HCT116 (cell line): ENCODE measurements at regions not wholly inside any gene's neighbourhood (a gene's known extent, or its start where the extent isn't known, plus 50 kb on each side); places are given as distances from the start of the nearest gene placed in this dataset.

Experiments
- ATAC-seq: fragments of 200-7000 bp; cut with Tn5 transposase; 2 replicates; pipeline ENCODE4 v1.9.1; 2020; ENCODE audit warnings: mild to moderate bottlenecking, moderate library complexity
- BruUV-seq: library from RNA; stranded (reverse); fragments of 400-500 nt; replicated peaks from 2 replicates; lab custom pipeline; 2021; lab: Mats Ljungman, UMichigan
- CTCF ChIA-PET: fragments of 300-600 bp; sonication (Branson Sonifier 250); formaldehyde crosslinking; loops from one replicate; lab custom pipeline; 2021; ENCODE audit warnings: antibody characterized with exemption; lab: Charles Lee
- POLR2A ChIA-PET: fragments of 300-600, 350-600 bp; sonication (Branson Sonifier 250); formaldehyde crosslinking; loops from one replicate; lab custom pipeline; 2021; ENCODE audit warnings: antibody characterized with exemption; lab: Charles Lee
- RAD21 ChIA-PET, 2 experiments: fragments of 300-600 bp; sonication (Branson Sonifier 250); formaldehyde crosslinking; loops; one replicate each; lab custom pipeline; 2023; ENCODE audit warnings: low total read pairs in 2 of 2; ENCODE audit not compliant: uncharacterized antibody in 2 of 2, unreplicated experiment in 2 of 2, low non-redundant PET in 1 of 2; lab: Charles Lee
- DNase-seq: peaks from one replicate; pipeline ENCODE4 v3.0.0-alpha.2; 2010; ENCODE audit warnings: low read depth, low spot score
- H2AFZ ChIP-seq: fragments of 200-600 bp; shearing (Covaris generic), sonication (generic); 2 replicates; pipeline ENCODE4 v1.6.1; 2017; ENCODE audit warnings: low read depth, mixed run types, mixed read lengths, antibody characterized with exemption, low read length; ENCODE audit not compliant: poor library complexity, severe bottlenecking
- H3K27ac ChIP-seq: 2 replicates; pipeline ENCODE4 v1.5.1; 2012; ENCODE audit warnings: low read depth, low read length
- H3K27me3 ChIP-seq: fragments of 200-600 bp; sonication (generic); 2 replicates; pipeline ENCODE4 v1.6.1; 2016; ENCODE audit warnings: mixed run types, low read length, mixed read lengths; ENCODE audit not compliant: insufficient read depth
- H3K36me3 ChIP-seq, 2 experiments: fragments of 200-500 bp in 1 of 2; fragments of 200-600 bp in 1 of 2; sonication (Bioruptor generic) in 1 of 2; sonication (generic) in 1 of 2; 2 replicates each; pipeline versions ENCODE4 v1.5.1 to v1.6.1; 2014 to 2016; ENCODE audit warnings: low read length in 2 of 2, inconsistent platforms in 1 of 2, mixed read lengths in 1 of 2, mixed run types in 1 of 2; ENCODE audit not compliant: insufficient read depth in 2 of 2, control insufficient read depth in 1 of 2
- H3K4me1 ChIP-seq, 2 experiments: fragments of 200-600 bp in 1 of 2; sonication (generic) in 1 of 2; 2 replicates each; pipeline versions ENCODE4 v1.5.1 to v1.6.1; 2012 to 2017; ENCODE audit warnings: low read length in 2 of 2, inconsistent platforms in 1 of 2, mild to moderate bottlenecking in 1 of 2, mixed read lengths in 1 of 2, mixed run types in 1 of 2, moderate library complexity in 1 of 2; ENCODE audit not compliant: insufficient read depth in 2 of 2, control insufficient read depth in 1 of 2
- H3K4me2 ChIP-seq: fragments of 200-600 bp; sonication (generic); 2 replicates; pipeline ENCODE4 v1.6.1; 2017; ENCODE audit warnings: mixed run types, low read length, mixed read lengths
- H3K4me3 ChIP-seq, 2 experiments: fragments of 200-600 bp in 1 of 2; sonication (generic) in 1 of 2; replicated peaks in 1 of 2; 2 replicates each; pipeline ENCODE4 v1.5.1; 2011 to 2016; ENCODE audit warnings: low read length in 2 of 2, control low read depth in 1 of 2, low read depth in 1 of 2, mild to moderate bottlenecking in 1 of 2, mixed read lengths in 1 of 2, mixed run types in 1 of 2
- H3K79me2 ChIP-seq: fragments of 200-600 bp; sonication (generic); 2 replicates; pipeline ENCODE4 v1.6.1; 2017; ENCODE audit warnings: mild to moderate bottlenecking, mixed run types, low read length, moderate library complexity, mixed read lengths; ENCODE audit not compliant: insufficient read depth
- H3K9ac ChIP-seq: fragments of 200-600 bp; sonication (generic); 2 replicates; pipeline ENCODE4 v1.6.1; 2016; ENCODE audit warnings: low read length, mixed read lengths
- H3K9me2 ChIP-seq: fragments of 200-600 bp; sonication (generic), shearing (Covaris generic); 2 replicates; pipeline ENCODE4 v1.6.1; 2017; ENCODE audit warnings: mixed run types, mild to moderate bottlenecking, moderate library complexity; ENCODE audit not compliant: insufficient read depth
- H3K9me3 ChIP-seq, 2 experiments: fragments of 200-500 bp in 1 of 2; fragments of 200-600 bp in 1 of 2; sonication (Bioruptor generic) in 1 of 2; sonication (generic) in 1 of 2; 2 replicates each; pipeline ENCODE4 v1.6.1; 2014 to 2017; ENCODE audit warnings: low read length in 2 of 2, mixed read lengths in 2 of 2, inconsistent platforms in 1 of 2, low read depth in 1 of 2, mild to moderate bottlenecking in 1 of 2, mixed run types in 1 of 2, moderate library complexity in 1 of 2; ENCODE audit not compliant: control insufficient read depth in 1 of 2, insufficient read depth in 1 of 2
- H4K20me1 ChIP-seq: fragments of 200-600 bp; sonication (generic), shearing (Covaris generic); 2 replicates; pipeline ENCODE4 v1.6.1; 2017; ENCODE audit warnings: mixed run types, mild to moderate bottlenecking, moderate library complexity; ENCODE audit not compliant: insufficient read depth
- ATF3 ChIP-seq: IDR thresholded peaks from 2 replicates; pipeline ENCODE4 v1.6.1; 2012
- CEBPB ChIP-seq: IDR thresholded peaks from 2 replicates; pipeline ENCODE4 v1.6.1; 2012; ENCODE audit warnings: low read depth
- ELF1 ChIP-seq: IDR thresholded peaks from 2 replicates; pipeline ENCODE4 v1.6.1; 2012; ENCODE audit warnings: low read depth, borderline replicate concordance
- EZH2 ChIP-seq: fragments of 200-600 bp; sonication (generic); IDR thresholded peaks from 2 replicates; pipeline ENCODE4 v1.6.1; 2017; ENCODE audit warnings: antibody characterized with exemption, mixed run types
- EZH2phosphoT487 ChIP-seq: fragments of 200-600 bp; IDR thresholded peaks from 2 replicates; pipeline ENCODE4 v1.6.1; 2018; ENCODE audit warnings: antibody characterized with exemption, borderline replicate concordance
- RAD21 ChIP-seq: IDR thresholded peaks from 2 replicates; pipeline ENCODE4 v1.6.1; 2012; ENCODE audit warnings: low read depth, mild to moderate bottlenecking
- SIN3A ChIP-seq: IDR thresholded peaks from 2 replicates; pipeline ENCODE4 v1.6.1; 2012; ENCODE audit warnings: low read depth
- SP1 ChIP-seq: IDR thresholded peaks from 2 replicates; pipeline ENCODE4 v1.6.1; 2012; ENCODE audit warnings: low read depth
- YY1 ChIP-seq: IDR thresholded peaks from 2 replicates; pipeline ENCODE4 v1.6.1; 2011; ENCODE audit warnings: low read length, low read depth, moderate library complexity, mild to moderate bottlenecking; ENCODE audit not compliant: insufficient replicate concordance; ENCODE audit errors: extremely low read depth
- ZFX ChIP-seq: fragments of 450-650 bp; IDR thresholded peaks from 2 replicates; pipeline ENCODE4 v1.6.1; 2017
- ZNF274 ChIP-seq: fragments of 200-500 bp; sonication (Bioruptor generic); IDR thresholded peaks from 2 replicates; pipeline ENCODE4 v1.6.1; 2014; ENCODE audit warnings: mild to moderate bottlenecking, low read depth, low read length, inconsistent platforms
- intact Hi-C: fragments of 100-400 bp; cut with micrococcal nuclease; formaldehyde crosslinking; loops from 2 replicates; pipeline ENCODE4 v1.10.0; 2022
- TF ChIP-seq, protein P1 (sequence below): IDR thresholded peaks from 2 replicates; pipeline ENCODE4 v1.6.1; 2012
- TF ChIP-seq, protein P2 (sequence below), 3 experiments: fragments of 200-600 bp in 1 of 3; sonication (generic) in 1 of 3; IDR thresholded peaks in 2 of 3; conservative IDR thresholded peaks in 1 of 3; 2 replicates each; pipeline ENCODE4 v1.5.1; 2012 to 2017; ENCODE audit warnings: low read depth in 2 of 3, low read length in 2 of 3, antibody characterized with exemption in 1 of 3, borderline replicate concordance in 1 of 3, control low read depth in 1 of 3, mild to moderate bottlenecking in 1 of 3, mixed read lengths in 1 of 3, mixed run types in 1 of 3, moderate library complexity in 1 of 3; ENCODE audit not compliant: insufficient read depth in 1 of 3

DNA sequence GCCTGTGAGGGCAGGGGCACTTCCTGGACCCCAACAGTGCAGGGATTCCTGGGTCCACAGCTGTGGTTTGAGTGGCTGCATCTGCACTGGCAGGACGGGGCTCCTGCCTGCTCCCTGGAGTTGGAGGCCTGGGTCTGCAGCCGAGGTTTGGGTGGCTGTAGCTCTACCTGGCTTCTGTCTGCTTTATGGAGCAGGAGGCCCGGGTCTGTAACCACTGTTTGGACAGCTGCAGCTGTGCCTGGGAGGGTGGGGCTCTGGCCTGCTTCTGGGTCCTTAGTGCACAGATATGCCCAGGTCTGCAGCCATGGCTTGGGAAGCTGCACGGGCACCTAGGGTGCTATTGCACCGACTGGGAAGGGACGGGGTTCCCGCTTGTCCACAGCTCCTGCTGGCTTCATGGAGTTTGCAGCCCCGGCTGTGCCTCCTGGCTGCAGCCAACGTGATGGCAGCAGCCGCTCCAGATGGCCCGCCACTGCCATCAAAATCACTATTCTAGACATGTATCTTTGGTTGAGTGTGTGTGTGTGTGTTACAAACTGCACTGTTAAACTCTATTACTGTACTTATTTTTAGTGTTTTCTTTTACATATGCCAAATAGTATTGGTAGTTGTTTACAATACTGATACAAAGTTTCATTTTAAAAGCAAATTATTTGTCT is 412.3 kb upstream of the KIRREL3 start:
- no peaks in the 10 kb centered on the region for H3K27me3 ChIP-seq
- no peak overlapping the region for H3K9ac ChIP-seq
- no peak overlapping the region for H2AFZ ChIP-seq
- no peaks in the 10 kb centered on the region for H3K36me3 ChIP-seq
- TF ChIP-seq, protein P1, sequence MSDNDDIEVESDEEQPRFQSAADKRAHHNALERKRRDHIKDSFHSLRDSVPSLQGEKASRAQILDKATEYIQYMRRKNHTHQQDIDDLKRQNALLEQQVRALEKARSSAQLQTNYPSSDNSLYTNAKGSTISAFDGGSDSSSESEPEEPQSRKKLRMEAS = no peak
- no peak for TF ChIP-seq ZNF274
- no peak for TF ChIP-seq ATF3
- TF ChIP-seq SP1 = no peak
- no peak for TF ChIP-seq SIN3A
- no peak for TF ChIP-seq ELF1
- TF ChIP-seq RAD21 = no peak
- TF ChIP-seq ZFX = no peak
- no peak for TF ChIP-seq EZH2phosphoT487
- no peak for TF ChIP-seq CEBPB
- TF ChIP-seq, protein P2, sequence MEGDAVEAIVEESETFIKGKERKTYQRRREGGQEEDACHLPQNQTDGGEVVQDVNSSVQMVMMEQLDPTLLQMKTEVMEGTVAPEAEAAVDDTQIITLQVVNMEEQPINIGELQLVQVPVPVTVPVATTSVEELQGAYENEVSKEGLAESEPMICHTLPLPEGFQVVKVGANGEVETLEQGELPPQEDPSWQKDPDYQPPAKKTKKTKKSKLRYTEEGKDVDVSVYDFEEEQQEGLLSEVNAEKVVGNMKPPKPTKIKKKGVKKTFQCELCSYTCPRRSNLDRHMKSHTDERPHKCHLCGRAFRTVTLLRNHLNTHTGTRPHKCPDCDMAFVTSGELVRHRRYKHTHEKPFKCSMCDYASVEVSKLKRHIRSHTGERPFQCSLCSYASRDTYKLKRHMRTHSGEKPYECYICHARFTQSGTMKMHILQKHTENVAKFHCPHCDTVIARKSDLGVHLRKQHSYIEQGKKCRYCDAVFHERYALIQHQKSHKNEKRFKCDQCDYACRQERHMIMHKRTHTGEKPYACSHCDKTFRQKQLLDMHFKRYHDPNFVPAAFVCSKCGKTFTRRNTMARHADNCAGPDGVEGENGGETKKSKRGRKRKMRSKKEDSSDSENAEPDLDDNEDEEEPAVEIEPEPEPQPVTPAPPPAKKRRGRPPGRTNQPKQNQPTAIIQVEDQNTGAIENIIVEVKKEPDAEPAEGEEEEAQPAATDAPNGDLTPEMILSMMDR (IDR thresholded peaks at IDR 0.05 in 2 of 3, conservative IDR thresholded peaks at IDR 0.05 in 1 of 3; ENCODE audit: borderline replicate concordance in 1 of 3, insufficient read depth in 1 of 3, low read depth in 2 of 3, low read length in 2 of 3) = no peak
- TF ChIP-seq EZH2 = no peak
- TF ChIP-seq YY1 = no peak
- H3K4me3 ChIP-seq = no peak overlapping the region
- H3K4me2 ChIP-seq = no peak overlapping the region
- ATAC-seq = no peak
- no peaks in the 10 kb centered on the region for H4K20me1 ChIP-seq
- H3K79me2 ChIP-seq = no peaks in the 10 kb centered on the region
- BruUV-seq = no TSS peak
- peaks cover 0 to 15% of the 10 kb centered on the region in 2 experiments; a peak in 2 of 4 replicates for H3K9me3 ChIP-seq
- ChIA-PET RAD21 (no interaction called here), POLR2A (no interaction called here), CTCF (no interaction called here)
- H3K27ac ChIP-seq = no peak overlapping the region
- DNase-seq = no peak
- no peaks in the 10 kb centered on the region for H3K4me1 ChIP-seq
- no peaks in the 10 kb centered on the region for H3K9me2 ChIP-seq
- intact Hi-C loops = no loop called here
